ENCODE measurements at regions not wholly inside any gene's neighbourhood (a gene's known extent, or its start where the extent isn't known, plus 50 kb on each side); places are given as distances from the start of the nearest gene placed in this dataset.

DNA sequence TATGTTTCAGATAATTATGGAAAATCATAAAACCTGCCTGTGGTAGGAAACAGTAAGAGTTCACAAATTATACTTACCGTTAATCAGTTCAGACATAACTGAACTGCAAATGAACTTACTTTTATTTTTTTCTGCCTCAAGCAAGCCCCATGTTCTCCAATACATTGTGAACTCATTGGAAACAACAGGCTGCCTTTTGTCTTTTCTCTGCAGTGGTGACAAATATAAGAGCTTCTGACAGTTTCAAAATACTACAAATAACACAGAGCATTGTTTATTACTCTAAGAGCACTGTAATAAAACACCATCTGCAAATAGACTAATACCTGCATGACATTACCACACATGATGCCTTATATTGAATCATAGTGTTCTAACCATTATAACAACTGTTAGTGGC, 94.0 kb upstream of the CDCA7L start:
- no peak for TF ChIP-seq CTCF (conservative IDR thresholded peaks at IDR 0.05 in 1 of 2, IDR thresholded peaks at IDR 0.05 in 1 of 2; ENCODE audit: low read depth in 1 of 2, low read length in 2 of 2)
- TF ChIP-seq EZH2 (IDR thresholded peaks at IDR 0.05; ENCODE audit: low read length, missing control alignments), result no peak

Data from fibroblast of lung (primary cell).